ENCODE measurements at regions not wholly inside any gene's neighbourhood (a gene's known extent, or its start where the extent isn't known, plus 50 kb on each side); places are given as distances from the start of the nearest gene placed in this dataset.

DNA sequence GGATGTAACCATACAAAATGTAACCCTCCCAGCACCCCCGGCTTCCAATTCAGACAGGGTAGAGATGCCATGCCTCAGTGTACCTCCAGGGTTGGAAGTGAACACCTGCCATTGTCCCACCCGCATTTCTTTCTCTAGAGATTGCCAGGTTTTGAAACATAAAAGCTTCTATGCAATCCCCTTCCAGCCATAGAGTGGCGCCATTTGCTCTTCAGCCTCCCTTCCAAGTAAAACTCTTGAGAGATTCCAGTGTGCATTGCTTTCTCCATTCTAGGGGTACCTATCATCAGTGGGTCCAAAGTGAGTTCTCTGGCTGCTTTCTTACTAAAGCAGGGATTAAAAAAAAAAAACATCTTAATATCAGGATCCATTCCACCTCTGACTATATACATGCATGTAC is 133.1 kb upstream of the RPL38 start:
- TF ChIP-seq SUZ12 (IDR thresholded peaks at IDR 0.05) (no peak), SP1 (IDR thresholded peaks at IDR 0.05) (no peak), FOXM1 (IDR thresholded peaks at IDR 0.05; ENCODE audit: borderline replicate concordance) (no peak), ZNF384 (IDR thresholded peaks at IDR 0.05) (no peak), TARDBP (IDR thresholded peaks at IDR 0.05) (no peak), BHLHE40 (IDR thresholded peaks at IDR 0.05; ENCODE audit: borderline replicate concordance) (no peak), ELF4 (IDR thresholded peaks at IDR 0.05) (no peak)

Data from HEK293T (cell line).